Liver (tissue), 8 donors: ENCODE measurements at regions not wholly inside any gene's neighbourhood (a gene's known extent, or its start where the extent isn't known, plus 50 kb on each side); places are given as distances from the start of the nearest gene placed in this dataset.

ENCODE experiments used
- DNase-seq: peaks from one replicate; pipeline ENCODE4 v3.0.0-alpha.2; 2017; ENCODE audit warnings: low spot score
- H3K27ac ChIP-seq, 2 donors: one replicate each; pipeline ENCODE4 v1.7.0; 2013; ENCODE audit warnings: inconsistent platforms in 2 of 2, low read length in 2 of 2, control low read depth in 1 of 2, low read depth in 1 of 2, mild to moderate bottlenecking in 1 of 2
- H3K27me3 ChIP-seq, 4 donors: one replicate each; pipeline versions ENCODE4 v1.6.1 to v1.7.0; 2013; ENCODE audit warnings: low read length in 3 of 4, inconsistent platforms in 1 of 4, mild to moderate bottlenecking in 1 of 4, moderate library complexity in 1 of 4; ENCODE audit not compliant: control insufficient read depth in 4 of 4, insufficient read depth in 4 of 4
- H3K36me3 ChIP-seq, 4 donors: one replicate each; pipeline versions ENCODE4 v1.6.1 to v1.7.0; 2013; ENCODE audit warnings: low read length in 3 of 4, mild to moderate bottlenecking in 3 of 4, low read depth in 1 of 4, moderate library complexity in 1 of 4; ENCODE audit not compliant: control insufficient read depth in 4 of 4, insufficient read depth in 3 of 4
- H3K4me1 ChIP-seq, 4 donors: one replicate each; pipeline versions ENCODE4 v1.6.1 to v1.7.0; 2013; ENCODE audit warnings: low read length in 3 of 4, mild to moderate bottlenecking in 3 of 4, moderate library complexity in 1 of 4; ENCODE audit not compliant: control insufficient read depth in 4 of 4, insufficient read depth in 4 of 4
- H3K4me3 ChIP-seq, 3 donors: one replicate each; pipeline versions ENCODE4 v1.6.1 to v1.7.0; 2013; ENCODE audit warnings: low read length in 3 of 3, control low read depth in 1 of 3, low read depth in 1 of 3, mild to moderate bottlenecking in 1 of 3
- H3K9ac ChIP-seq, 2 donors: one replicate each; pipeline ENCODE4 v1.7.0; 2013; ENCODE audit warnings: low read length in 2 of 2, mild to moderate bottlenecking in 2 of 2, moderate library complexity in 2 of 2, control low read depth in 1 of 2, low read depth in 1 of 2
- H3K9me3 ChIP-seq, 4 donors: one replicate each; pipeline versions ENCODE4 v1.6.1 to v1.7.0; 2013; ENCODE audit warnings: low read length in 3 of 4; ENCODE audit not compliant: control insufficient read depth in 4 of 4
- ATF3 ChIP-seq: IDR thresholded peaks from 2 replicates; pipeline ENCODE4 v1.6.1; 2016; ENCODE audit warnings: antibody characterized with exemption
- CTCF ChIP-seq: fragments of 150-350 bp; IDR thresholded peaks from 2 replicates; pipeline ENCODE4 v1.5.1; 2017; ENCODE audit warnings: improper control_type of control experiment, low read depth, low read length; ENCODE audit not compliant: missing input control
- EGR1 ChIP-seq, 2 donors: IDR thresholded peaks; 2 replicates each; pipeline ENCODE4 v1.6.1; 2016 to 2018; ENCODE audit warnings: antibody characterized with exemption in 2 of 2, low read depth in 2 of 2
- FOXA1 ChIP-seq: IDR thresholded peaks from 2 replicates; pipeline ENCODE4 v1.6.1; 2016; ENCODE audit warnings: antibody characterized with exemption
- FOXA2 ChIP-seq: IDR thresholded peaks from 2 replicates; pipeline ENCODE4 v1.6.1; 2016; ENCODE audit warnings: antibody characterized with exemption
- GABPA ChIP-seq, 2 donors: IDR thresholded peaks in 1 of 2; conservative IDR thresholded peaks in 1 of 2; 2 replicates each; pipeline ENCODE4 v1.6.1; 2016; ENCODE audit warnings: antibody characterized with exemption in 2 of 2, mild to moderate bottlenecking in 1 of 2, moderate library complexity in 1 of 2
- HNF4A ChIP-seq, 2 donors: conservative IDR thresholded peaks; 2 replicates each; pipeline ENCODE4 v1.6.1; 2016; ENCODE audit warnings: antibody characterized with exemption in 2 of 2, mild to moderate bottlenecking in 2 of 2
- JUND ChIP-seq, 2 donors: IDR thresholded peaks; 2 replicates each; pipeline ENCODE4 v1.6.1; 2016; ENCODE audit warnings: antibody characterized with exemption in 2 of 2
- MAX ChIP-seq: IDR thresholded peaks from 2 replicates; pipeline ENCODE4 v1.6.1; 2016; ENCODE audit warnings: antibody characterized with exemption
- NR2F2 ChIP-seq: IDR thresholded peaks from 2 replicates; pipeline ENCODE4 v1.6.1; 2016; ENCODE audit warnings: antibody characterized with exemption
- RAD21 ChIP-seq, 2 donors: IDR thresholded peaks; 2 replicates each; pipeline ENCODE4 v1.6.1; 2016; ENCODE audit warnings: antibody characterized with exemption in 2 of 2, mild to moderate bottlenecking in 2 of 2
- REST ChIP-seq: IDR thresholded peaks from 2 replicates; pipeline ENCODE4 v1.6.1; 2016; ENCODE audit warnings: antibody characterized with exemption, mild to moderate bottlenecking
- RXRA ChIP-seq, 2 donors: IDR thresholded peaks; 2 replicates each; pipeline ENCODE4 v1.6.1; 2017 to 2018; ENCODE audit warnings: antibody characterized with exemption in 2 of 2, mild to moderate bottlenecking in 1 of 2
- SP1 ChIP-seq: IDR thresholded peaks from 2 replicates; pipeline ENCODE4 v1.6.1; 2018; ENCODE audit warnings: antibody characterized with exemption, mild to moderate bottlenecking
- TAF1 ChIP-seq: conservative IDR thresholded peaks from 2 replicates; pipeline ENCODE4 v1.6.1; 2016; ENCODE audit warnings: antibody characterized with exemption, mild to moderate bottlenecking
- YY1 ChIP-seq: IDR thresholded peaks from 2 replicates; pipeline ENCODE4 v1.6.1; 2016; ENCODE audit warnings: antibody characterized with exemption, mild to moderate bottlenecking
- ZBTB33 ChIP-seq: IDR thresholded peaks from 2 replicates; pipeline ENCODE4 v1.6.1; 2016; ENCODE audit warnings: antibody characterized with exemption
- WGBS: extraction: QIAGEN DNeasy Blood & Tissue Kit; methylation state at CpG from one replicate; pipeline ENCODE4 v1.1.7; 2013; 5-methylcytosine and 5-hydroxymethylcytosine counted together
- donor health status: healthy.
- donor health status: healthy.
- donor health status: healthy.
- donor health status: healthy.
- donor health status: healthy.

GRCh38 chr5:173448856-173449255 lies 120.6 kb upstream of the STC2 start:
- no peak for DNase-seq
- WGBS, result 91% methylated on average over 6 of the region's 6 CpGs
- H3K4me1 ChIP-seq, result peaks cover 2 to 12% (median 5%) of the 10 kb centered on the region in 4 donors
- no peak overlapping the region for H3K27ac ChIP-seq
- TF ChIP-seq NR2F2 (no peak), RXRA (IDR thresholded peaks at IDR 0.05) (no peak), EGR1 (IDR thresholded peaks at IDR 0.05; ENCODE audit: low read depth in 2 of 2) (no peak), JUND (IDR thresholded peaks at IDR 0.05) (no peak), ZBTB33 (no peak), SP1 (no peak), CTCF (no peak), TAF1 (no peak), HNF4A (conservative IDR thresholded peaks at IDR 0.05) (no peak), REST (no peak), ATF3 (no peak), MAX (no peak)
- H3K9me3 ChIP-seq, result no peaks in the 10 kb centered on the region
- no peaks in the 10 kb centered on the region for H3K36me3 ChIP-seq
- H3K27me3 ChIP-seq, result no peaks in the 10 kb centered on the region
- H3K4me3 ChIP-seq, result no peak overlapping the region
- no peak overlapping the region for H3K9ac ChIP-seq

- no peak for DNase-seq
- Histone ChIP-seq H3K9me3 (no peaks in the 10 kb centered on the region), H3K9ac (no peak overlapping the region), H3K36me3 (no peaks in the 10 kb centered on the region), H3K4me1 (no peaks in the 10 kb centered on the region), H3K27me3 (peaks cover 0 to 2% (median 0%) of the 10 kb centered on the region in 4 donors), H3K27ac (no peak overlapping the region), H3K4me3 (no peak overlapping the region)
- 74% methylated on average over 4 of the region's 4 CpGs for WGBS
- TF ChIP-seq JUND (IDR thresholded peaks at IDR 0.05) (no peak), FOXA2 (no peak), YY1 (no peak), RAD21 (IDR thresholded peaks at IDR 0.05) (no peak), RXRA (IDR thresholded peaks at IDR 0.05) (no peak), ZBTB33 (no peak), FOXA1 (no peak), HNF4A (conservative IDR thresholded peaks at IDR 0.05) (no peak), SP1 (no peak), REST (no peak), GABPA (IDR thresholded peaks at IDR 0.05 in 1 of 2, conservative IDR thresholded peaks at IDR 0.05 in 1 of 2) (no peak), EGR1 (IDR thresholded peaks at IDR 0.05; ENCODE audit: low read depth in 2 of 2) (no peak), ATF3 (no peak), MAX (no peak)
Measured at GRCh38 chr5:173443971-173444370, 115.8 kb upstream of the STC2 start.
